ENCODE measurements at regions not wholly inside any gene's neighbourhood (a gene's known extent, or its start where the extent isn't known, plus 50 kb on each side); places are given as distances from the start of the nearest gene placed in this dataset.

- WGBS (ENCODE audit: insufficient coverage, insufficient replicate concordance, low lambda C conversion rate, missing lambda C conversion rate): 6% methylated on average over 3 of the region's 3 CpGs
- no peak overlapping the region for H3K4me3 ChIP-seq
- FAIRE-seq (no peak), ATAC-seq (no peak), DNase-seq (ENCODE audit: low read depth, low spot score) (no peak)
- ChIA-PET RAD21 (ENCODE audit: unreplicated experiment) (no interaction called here), SMC1A (ENCODE audit: uncharacterized antibody, unreplicated experiment) (no interaction called here), POLR2A (no interaction called here), CTCF (no interaction called here)
- no peaks in the 10 kb centered on the region for H4K20me1 ChIP-seq (ENCODE audit: control insufficient read depth, insufficient read depth)
- no peaks in the 10 kb centered on the region for H3K36me3 ChIP-seq (ENCODE audit: control insufficient read depth in 2 of 2, insufficient read depth in 2 of 2, low read length in 1 of 2)
- H3K9ac ChIP-seq (ENCODE audit: control insufficient read depth, insufficient read depth, low read length): no peak overlapping the region
- BruUV-seq (replicated peaks): no TSS peak
- H3K4me1 ChIP-seq (ENCODE audit: control insufficient read depth, insufficient read depth, low read length): no peaks in the 10 kb centered on the region
- no peak overlapping the region for H3K4me2 ChIP-seq (ENCODE audit: control insufficient read depth, insufficient read depth)
- TF ChIP-seq CREB1 (IDR thresholded peaks at IDR 0.05; ENCODE audit: low read depth): no peak
- no peak for TF ChIP-seq TCF12 (IDR thresholded peaks at IDR 0.05; ENCODE audit: low read depth, low read length)
- no peak for TF ChIP-seq SIX5 (IDR thresholded peaks at IDR 0.05; ENCODE audit: low read depth, low read length, severe bottlenecking)
- TF ChIP-seq PAX8 (IDR thresholded peaks at IDR 0.05): no peak
- TF ChIP-seq, protein P1, sequence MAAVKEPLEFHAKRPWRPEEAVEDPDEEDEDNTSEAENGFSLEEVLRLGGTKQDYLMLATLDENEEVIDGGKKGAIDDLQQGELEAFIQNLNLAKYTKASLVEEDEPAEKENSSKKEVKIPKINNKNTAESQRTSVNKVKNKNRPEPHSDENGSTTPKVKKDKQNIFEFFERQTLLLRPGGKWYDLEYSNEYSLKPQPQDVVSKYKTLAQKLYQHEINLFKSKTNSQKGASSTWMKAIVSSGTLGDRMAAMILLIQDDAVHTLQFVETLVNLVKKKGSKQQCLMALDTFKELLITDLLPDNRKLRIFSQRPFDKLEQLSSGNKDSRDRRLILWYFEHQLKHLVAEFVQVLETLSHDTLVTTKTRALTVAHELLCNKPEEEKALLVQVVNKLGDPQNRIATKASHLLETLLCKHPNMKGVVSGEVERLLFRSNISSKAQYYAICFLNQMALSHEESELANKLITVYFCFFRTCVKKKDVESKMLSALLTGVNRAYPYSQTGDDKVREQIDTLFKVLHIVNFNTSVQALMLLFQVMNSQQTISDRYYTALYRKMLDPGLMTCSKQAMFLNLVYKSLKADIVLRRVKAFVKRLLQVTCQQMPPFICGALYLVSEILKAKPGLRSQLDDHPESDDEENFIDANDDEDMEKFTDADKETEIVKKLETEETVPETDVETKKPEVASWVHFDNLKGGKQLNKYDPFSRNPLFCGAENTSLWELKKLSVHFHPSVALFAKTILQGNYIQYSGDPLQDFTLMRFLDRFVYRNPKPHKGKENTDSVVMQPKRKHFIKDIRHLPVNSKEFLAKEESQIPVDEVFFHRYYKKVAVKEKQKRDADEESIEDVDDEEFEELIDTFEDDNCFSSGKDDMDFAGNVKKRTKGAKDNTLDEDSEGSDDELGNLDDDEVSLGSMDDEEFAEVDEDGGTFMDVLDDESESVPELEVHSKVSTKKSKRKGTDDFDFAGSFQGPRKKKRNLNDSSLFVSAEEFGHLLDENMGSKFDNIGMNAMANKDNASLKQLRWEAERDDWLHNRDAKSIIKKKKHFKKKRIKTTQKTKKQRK (IDR thresholded peaks at IDR 0.05; ENCODE audit: low read depth, low read length): no peak
- TF ChIP-seq RFX5 (IDR thresholded peaks at IDR 0.05; ENCODE audit: low read depth, low read length): no peak
- no peak for TF ChIP-seq SMAD1 (IDR thresholded peaks at IDR 0.05; ENCODE audit: low read depth, partially characterized antibody)
- no peak for TF ChIP-seq MAX (IDR thresholded peaks at IDR 0.05; ENCODE audit: low read depth, low read length)
- TF ChIP-seq ZNF274 (IDR thresholded peaks at IDR 0.05; ENCODE audit: insufficient read depth, insufficient read length): no peak
- no peak for TF ChIP-seq FOS (IDR thresholded peaks at IDR 0.05; ENCODE audit: borderline replicate concordance, extremely low read depth, insufficient read length)
- no peak for TF ChIP-seq SRF (IDR thresholded peaks at IDR 0.05; ENCODE audit: low read depth in 2 of 2, low read length in 2 of 2)
- no peak for TF ChIP-seq PRDM15 (CRISPR knock-in tag; IDR thresholded peaks at IDR 0.05)
- TF ChIP-seq SIN3A (IDR thresholded peaks at IDR 0.05; ENCODE audit: low read depth, low read length): no peak
- H3K27me3 ChIP-seq (replicated peaks in 1 of 2; ENCODE audit: control insufficient read depth in 2 of 2, insufficient read depth in 2 of 2, low read length in 1 of 2): no peaks in the 10 kb centered on the region
- no peaks in the 10 kb centered on the region for H3K79me2 ChIP-seq (ENCODE audit: control insufficient read depth, insufficient read depth, low read length)
- in situ Hi-C loops (cut with MboI): no loop called here
- no peaks in the 10 kb centered on the region for H3K9me3 ChIP-seq (replicated peaks; ENCODE audit: control insufficient read depth, insufficient read depth, low read length)
- no peak overlapping the region for H2AFZ ChIP-seq (ENCODE audit: control insufficient read depth, low read depth, low read length)
- no peak overlapping the region for H3K27ac ChIP-seq (ENCODE audit: control insufficient read depth, insufficient read depth)
- intact Hi-C loops (cut with micrococcal nuclease; ENCODE audit: unreplicated experiment): no loop called here
Measured at GRCh38 chr2:118457951-118458350, 369.7 kb downstream of the INSIG2 start.

Data from GM12878 (cell line).